K562 (cell line): ENCODE measurements at regions not wholly inside any gene's neighbourhood (a gene's known extent, or its start where the extent isn't known, plus 50 kb on each side); places are given as distances from the start of the nearest gene placed in this dataset.

Source experiments
- ATAC-seq: fragments of 200-7000 bp; cut with Tn5 transposase; 3 replicates; pipeline ENCODE4 v1.9.1; 2020; ENCODE audit warnings: moderate library complexity
- BruUV-seq: library from RNA; stranded (reverse); fragments of 400-500 nt; replicated peaks from 2 replicates; lab custom pipeline; 2021; lab: Mats Ljungman, UMichigan
- CTCF ChIA-PET: fragments of 300-600 bp; formaldehyde crosslinking; extraction: SDS; loops from one replicate; lab custom pipeline; 2021; ENCODE audit warnings: low intra/inter-chr PET ratio; lab: Yijun Ruan, JAX
- POLR2A ChIA-PET: fragments of 300-600, 350-650 bp; sonication (Branson Sonifier 250); formaldehyde crosslinking; extraction: SDS; loops from one replicate; lab custom pipeline; 2021; ENCODE audit warnings: antibody characterized with exemption, inconsistent platforms; lab: Yijun Ruan, JAX
- DNase-seq, 4 experiments: peaks; one replicate each; pipeline versions ENCODE4 v3.0.0 to v3.0.0-alpha.2; 2011 to 2018; ENCODE audit warnings: low spot score in 3 of 4, mixed read lengths in 3 of 4; ENCODE audit errors: extremely low read depth in 1 of 4
- FAIRE-seq: peaks from 2 replicates; lab custom pipeline; 2011; peaks lifted over from hg19 to GRCh38; lab: Jason Lieb, UNC
- H2AFZ ChIP-seq: 2 replicates; pipeline ENCODE4 v1.6.0; 2011; ENCODE audit warnings: low read depth, low read length, control low read depth, inconsistent platforms
- H3K27ac ChIP-seq: fragments of 200-600 bp; 3 replicates; pipeline ENCODE4 v1.8.0; 2011; ENCODE audit warnings: low read depth, mild to moderate bottlenecking, control low read depth, inconsistent platforms, low read length, moderate library complexity, mixed read lengths; ENCODE audit errors: extremely low read depth
- H3K27me3 ChIP-seq, 2 experiments: fragments of 300-600 bp in 1 of 2; 2 replicates in 1 of 2; 3 replicates in 1 of 2; pipeline versions ENCODE4 v1.6.0 to v1.8.0; 2011; ENCODE audit warnings: inconsistent platforms in 2 of 2, low read length in 2 of 2, mild to moderate bottlenecking in 1 of 2, mixed read lengths in 1 of 2, moderate library complexity in 1 of 2; ENCODE audit not compliant: control insufficient read depth in 2 of 2, insufficient read depth in 2 of 2
- H3K36me3 ChIP-seq: fragments of 300-600 bp; 3 replicates; pipeline ENCODE4 v1.8.0; 2011; ENCODE audit warnings: mild to moderate bottlenecking, low read length, inconsistent platforms; ENCODE audit not compliant: control insufficient read depth, insufficient read depth
- H3K4me1 ChIP-seq, 2 experiments: fragments of 200-600 bp in 1 of 2; replicated peaks in 1 of 2; 2 replicates in 1 of 2; 3 replicates in 1 of 2; pipeline versions ENCODE4 v1.5.1 to v1.8.0; 2011; ENCODE audit warnings: inconsistent platforms in 2 of 2, low read length in 2 of 2, mild to moderate bottlenecking in 1 of 2, mixed read lengths in 1 of 2, moderate library complexity in 1 of 2; ENCODE audit not compliant: control insufficient read depth in 2 of 2, insufficient read depth in 2 of 2
- H3K4me2 ChIP-seq: 2 replicates; pipeline ENCODE4 v1.6.1; 2011; ENCODE audit warnings: low read length, control low read depth, inconsistent platforms, mixed read lengths; ENCODE audit not compliant: insufficient read depth
- H3K4me3 ChIP-seq: fragments of 200-600 bp; sonication (generic), shearing (Covaris generic); 2 replicates; pipeline ENCODE4 v1.5.1; 2016; ENCODE audit warnings: control low read depth, inconsistent platforms
- H3K79me2 ChIP-seq: fragments of 200-600 bp; 3 replicates; pipeline ENCODE4 v1.8.0; 2011; ENCODE audit warnings: low read length, inconsistent platforms; ENCODE audit not compliant: control insufficient read depth, insufficient read depth
- H3K9ac ChIP-seq, 2 experiments: 2 replicates each; pipeline versions ENCODE4 v1.6.0 to v1.6.1; 2011; ENCODE audit warnings: low read depth in 2 of 2, low read length in 2 of 2, control low read depth in 1 of 2, inconsistent platforms in 1 of 2, mild to moderate bottlenecking in 1 of 2, mixed read lengths in 1 of 2; ENCODE audit not compliant: insufficient read depth in 1 of 2
- H3K9me1 ChIP-seq: one replicate; pipeline ENCODE4 v1.6.0; 2011; ENCODE audit warnings: inconsistent platforms, mild to moderate bottlenecking, low read length, moderate library complexity; ENCODE audit not compliant: control insufficient read depth, insufficient read depth
- H3K9me3 ChIP-seq: replicated peaks from 2 replicates; pipeline ENCODE4 v1.5.1; 2011; ENCODE audit warnings: low read depth, low read length, inconsistent platforms; ENCODE audit not compliant: control insufficient read depth, insufficient read depth
- H4K20me1 ChIP-seq: replicated peaks from 2 replicates; pipeline ENCODE4 v1.6.1; 2011; ENCODE audit warnings: low read length, inconsistent platforms, mixed read lengths; ENCODE audit not compliant: control insufficient read depth, insufficient read depth
- AFF1 ChIP-seq, 2 experiments: fragments of 450-650 bp; IDR thresholded peaks; 2 replicates each; pipeline ENCODE4 v1.6.1; 2018; ENCODE audit warnings: mild to moderate bottlenecking in 2 of 2, low read depth in 1 of 2; ENCODE audit not compliant: partially characterized antibody in 2 of 2
- BACH1 ChIP-seq: fragments of 200-800 bp; sonication (Bioruptor generic); IDR thresholded peaks from 2 replicates; pipeline ENCODE4 v1.6.1; 2016; ENCODE audit warnings: missing genetic modification characterization, missing compliant biosample characterization
- BRF1 ChIP-seq: IDR thresholded peaks from 3 replicates; pipeline ENCODE4 v1.6.1; 2011; ENCODE audit warnings: borderline replicate concordance, mild to moderate bottlenecking; ENCODE audit not compliant: insufficient read length; ENCODE audit errors: extremely low read depth
- CEBPZ ChIP-seq: fragments of 150-350 bp; IDR thresholded peaks from 2 replicates; pipeline ENCODE4 v1.6.1; 2014; ENCODE audit warnings: low read depth, mild to moderate bottlenecking, low read length, borderline replicate concordance
- DLX4 ChIP-seq: fragments of 250-450 bp; sonication (Bioruptor Pico); IDR thresholded peaks from 2 replicates; pipeline ENCODE4 v1.6.1; 2021; ENCODE audit warnings: mild to moderate bottlenecking
- ELF1 ChIP-seq: fragments of 200-800 bp; sonication (Bioruptor generic); IDR thresholded peaks from 2 replicates; pipeline ENCODE4 v1.6.1; 2016; ENCODE audit warnings: missing genetic modification characterization, missing compliant biosample characterization
- EWSR1 ChIP-seq: fragments of 450-650 bp; IDR thresholded peaks from 2 replicates; pipeline ENCODE4 v1.6.1; 2018; ENCODE audit warnings: borderline replicate concordance, mild to moderate bottlenecking, low read depth, moderate library complexity; ENCODE audit not compliant: partially characterized antibody
- GABPB2 ChIP-seq: fragments of 250-450 bp; sonication (Bioruptor Pico); conservative IDR thresholded peaks from 2 replicates; pipeline ENCODE4 v1.5.1; 2021; ENCODE audit warnings: mild to moderate bottlenecking
- KHSRP ChIP-seq: fragments of 450-650 bp; IDR thresholded peaks from 2 replicates; pipeline ENCODE4 v1.6.1; 2017
- KLF1 ChIP-seq: fragments of 450-650 bp; IDR thresholded peaks from 2 replicates; pipeline ENCODE4 v1.6.1; 2016; ENCODE audit warnings: missing genetic modification characterization, missing compliant biosample characterization
- PHF8 ChIP-seq: fragments of 200-600 bp; sonication (generic); IDR thresholded peaks from 2 replicates; pipeline ENCODE4 v1.6.1; 2012; ENCODE audit warnings: mixed run types, mild to moderate bottlenecking, inconsistent platforms, low read length, moderate library complexity, borderline replicate concordance
- ZNF121 ChIP-seq: sonication (generic); formaldehyde crosslinking; conservative IDR thresholded peaks from 2 replicates; pipeline ENCODE4 v1.8.0; 2022; ENCODE audit warnings: missing genetic modification reagents
- ZNF507 ChIP-seq: conservative IDR thresholded peaks from 2 replicates; pipeline ENCODE4 v1.6.1; 2017; ENCODE audit warnings: missing genetic modification characterization, missing compliant biosample characterization
- ZNF668 ChIP-seq: fragments of 250-450 bp; sonication (Bioruptor Pico); IDR thresholded peaks from 2 replicates; pipeline ENCODE4 v1.8.0; 2022; ENCODE audit warnings: mild to moderate bottlenecking, inconsistent platforms
- ZNF717 ChIP-seq: fragments of 250-450 bp; sonication (Bioruptor Pico); IDR thresholded peaks from 2 replicates; pipeline ENCODE4 v1.5.0; 2021
- WGBS: fragments of 100-300 bp; shearing (Covaris generic); methylation state at CpG from one replicate; pipeline ENCODE4 v1.1.6; 2016; ENCODE audit warnings: low coverage, mixed read lengths; ENCODE audit not compliant: insufficient coverage; ENCODE audit errors: missing lambda C conversion rate; 5-methylcytosine and 5-hydroxymethylcytosine counted together
- in situ Hi-C: fragments of 300-500 bp; cut with MboI; formaldehyde crosslinking; loops from 4 replicates; pipeline ENCODE4 v1.15.0; 2018; ENCODE audit warnings: inconsistent platforms, mixed read lengths
- intact Hi-C: fragments of 100-400 bp; cut with micrococcal nuclease; formaldehyde crosslinking; loops from 2 replicates; pipeline ENCODE4 v1.14.2; 2022

GRCh38 chr3:127520993-127521392, 69.5 kb downstream of the TPRA1 start:
- H3K9me3 ChIP-seq: no peaks in the 10 kb centered on the region
- ATAC-seq (no peak), FAIRE-seq (no peak), DNase-seq (no peak)
- no peaks in the 10 kb centered on the region for H3K79me2 ChIP-seq
- WGBS: 0% methylated on average over 3 of the region's 4 CpGs
- no peaks in the 10 kb centered on the region for H3K36me3 ChIP-seq
- no peak overlapping the region for H2AFZ ChIP-seq
- H3K9ac ChIP-seq: no peak overlapping the region
- no TSS peak for BruUV-seq
- H3K27ac ChIP-seq: no peak overlapping the region
- POLR2A ChIA-PET: no interaction called here
- CTCF ChIA-PET: no interaction called here
- peaks cover 0 to 9% of the 10 kb centered on the region in 2 experiments; a peak in 2 of 5 replicates for H3K27me3 ChIP-seq
- H3K4me1 ChIP-seq: no peaks in the 10 kb centered on the region
- no peak overlapping the region for H3K4me2 ChIP-seq
- intact Hi-C loops (no loop called here), in situ Hi-C loops (no loop called here)
- no peak overlapping the region for H3K4me3 ChIP-seq
- H4K20me1 ChIP-seq: no peaks in the 10 kb centered on the region
- H3K9me1 ChIP-seq: no peaks in the 10 kb centered on the region
- no peak for TF ChIP-seq ZNF507
- no peak for TF ChIP-seq KLF1
- TF ChIP-seq DLX4: no peak
- TF ChIP-seq EWSR1: no peak
- no peak for TF ChIP-seq AFF1 (IDR thresholded peaks at IDR 0.05; ENCODE audit: low read depth in 1 of 2, partially characterized antibody in 2 of 2)
- TF ChIP-seq ZNF668 (CRISPR knock-in tag): no peak
- no peak for TF ChIP-seq ZNF121 (CRISPR knock-in tag)
- TF ChIP-seq GABPB2 (CRISPR knock-in tag): no peak
- TF ChIP-seq ZNF717 (CRISPR knock-in tag): no peak
- no peak for TF ChIP-seq ELF1 (tag)
- no peak for TF ChIP-seq BRF1
- TF ChIP-seq KHSRP: no peak
- no peak for TF ChIP-seq PHF8
- no peak for TF ChIP-seq BACH1
- TF ChIP-seq CEBPZ: no peak
